HG03045 (cell line): ENCODE measurements at regions not wholly inside any gene's neighbourhood (a gene's known extent, or its start where the extent isn't known, plus 50 kb on each side); places are given as distances from the start of the nearest gene placed in this dataset.
A peak's percentile ranks its signal among the peaks of the same experiment; 100 is the strongest.
"Not testable (repeated sequence)": the region's sequence is repeated elsewhere in the genome, so short reads cannot be mapped to it uniquely, and the experiment has no call there.

Experiments
- ATAC-seq: cut with Tn5 transposase; IDR thresholded peaks from one replicate; pipeline ENCODE4 v1.9.1; 2021; ENCODE audit warnings: mild to moderate bottlenecking, moderate library complexity; ENCODE audit not compliant: unreplicated experiment

- no peak for ATAC-seq
These were observed 197.1 kb upstream of the HCN1 start for GRCh38 chr5:45893309-45893708.

- not testable (repeated sequence) for ATAC-seq
These were observed 194.4 kb upstream of the HCN1 start for GRCh38 chr5:45890441-45891080.

GRCh38 chr5:45862763-45863162 is 166.6 kb upstream of the HCN1 start:
- no peak for ATAC-seq

DNA sequence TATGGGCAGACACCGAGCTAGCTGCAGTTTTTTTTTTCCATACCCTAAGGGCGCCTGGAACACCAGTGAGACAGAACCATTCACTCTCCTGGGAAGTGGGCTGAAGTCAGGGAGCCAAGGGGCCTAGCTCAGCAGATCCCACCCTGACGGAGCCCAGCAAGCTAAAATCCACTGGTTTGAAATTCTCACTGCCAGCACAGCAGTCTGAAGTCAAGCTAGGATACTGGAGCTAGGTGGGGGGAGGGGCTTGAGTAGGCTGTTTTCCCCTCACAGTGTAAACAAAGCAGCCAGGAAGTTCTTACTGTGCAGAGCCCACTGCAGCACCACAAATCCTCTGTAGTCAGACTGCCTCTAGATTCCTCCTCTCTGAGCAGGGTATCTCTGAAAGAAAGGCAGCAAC is 151.7 kb upstream of the HCN1 start:
- no peak for ATAC-seq

DNA sequence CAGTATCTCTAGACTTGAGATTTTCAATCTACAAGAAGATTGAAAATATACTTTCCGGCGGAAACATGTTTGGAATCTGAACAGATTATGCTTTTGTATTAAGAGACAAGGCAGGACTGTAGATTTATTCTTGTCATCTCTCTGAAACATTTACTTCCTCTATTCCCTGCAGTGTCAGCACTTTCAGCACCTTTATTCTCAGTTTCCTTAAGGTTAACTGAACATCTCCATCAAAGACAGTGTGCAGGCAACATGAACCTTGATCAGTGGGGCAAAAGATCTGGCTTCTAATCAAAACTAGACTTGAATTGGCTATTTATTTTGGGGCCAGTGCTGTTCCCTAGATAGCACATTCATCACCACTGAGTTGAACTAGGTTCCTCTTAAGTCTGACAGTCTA is 129.9 kb upstream of the HCN1 start:
- no peak for ATAC-seq

GRCh38 chr5:45800331-45800730 is 104.2 kb upstream of the HCN1 start:
- ATAC-seq, result no peak

DNA sequence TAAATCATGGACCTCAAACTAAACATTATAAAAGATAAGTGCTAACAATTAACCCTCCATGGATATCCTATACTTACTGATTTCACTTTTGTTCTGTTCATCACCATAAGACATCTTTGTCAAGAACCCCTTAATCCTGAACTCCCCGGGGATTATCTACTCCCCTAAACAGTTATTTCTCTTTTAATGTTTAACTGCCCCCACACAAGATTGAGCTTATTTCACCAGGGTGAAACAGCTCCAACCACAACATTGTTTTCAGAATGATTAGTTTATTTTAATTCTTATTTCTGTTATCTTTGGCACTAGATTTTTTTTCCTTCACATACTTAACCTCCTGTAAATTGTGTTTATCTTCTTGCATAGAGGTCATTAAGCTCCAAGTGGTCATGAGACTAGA is 103.2 kb upstream of the HCN1 start:
- ATAC-seq, result no peak

DNA sequence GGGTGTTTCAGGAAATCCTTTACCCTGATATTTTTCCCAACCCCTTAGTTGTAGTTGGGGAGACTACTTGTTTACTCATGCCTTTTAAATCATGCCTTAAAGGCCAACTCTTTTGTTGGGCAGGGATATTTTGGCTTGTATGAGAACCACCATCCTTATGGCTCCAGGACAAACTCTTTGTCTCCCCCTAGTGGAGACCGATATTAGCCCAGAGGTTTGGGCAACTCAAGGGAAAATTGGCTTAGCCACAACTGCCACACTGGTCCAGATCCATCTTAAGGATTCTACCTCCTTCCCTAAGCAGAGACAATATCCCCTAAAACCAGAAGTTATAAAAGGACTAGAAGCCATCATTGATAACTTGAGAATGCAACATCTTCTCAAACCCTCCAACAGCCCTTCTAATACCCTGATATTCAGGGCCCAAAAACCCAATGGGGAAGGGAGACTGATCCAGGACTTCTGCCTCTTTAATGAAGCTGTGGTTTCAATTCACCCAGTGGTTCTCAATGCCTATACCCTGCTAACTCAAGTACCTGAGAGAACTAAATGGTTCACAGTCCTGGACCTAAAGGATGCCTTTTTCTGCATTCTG is 100.9 kb upstream of the HCN1 start:
- no peak for ATAC-seq

- no peak for ATAC-seq
These were observed 99.3 kb upstream of the HCN1 start for GRCh38 chr5:45795458-45795857.

- peak; percentile 76 for ATAC-seq
These were observed 97.7 kb upstream of the HCN1 start for GRCh38 chr5:45793638-45794532.

DNA sequence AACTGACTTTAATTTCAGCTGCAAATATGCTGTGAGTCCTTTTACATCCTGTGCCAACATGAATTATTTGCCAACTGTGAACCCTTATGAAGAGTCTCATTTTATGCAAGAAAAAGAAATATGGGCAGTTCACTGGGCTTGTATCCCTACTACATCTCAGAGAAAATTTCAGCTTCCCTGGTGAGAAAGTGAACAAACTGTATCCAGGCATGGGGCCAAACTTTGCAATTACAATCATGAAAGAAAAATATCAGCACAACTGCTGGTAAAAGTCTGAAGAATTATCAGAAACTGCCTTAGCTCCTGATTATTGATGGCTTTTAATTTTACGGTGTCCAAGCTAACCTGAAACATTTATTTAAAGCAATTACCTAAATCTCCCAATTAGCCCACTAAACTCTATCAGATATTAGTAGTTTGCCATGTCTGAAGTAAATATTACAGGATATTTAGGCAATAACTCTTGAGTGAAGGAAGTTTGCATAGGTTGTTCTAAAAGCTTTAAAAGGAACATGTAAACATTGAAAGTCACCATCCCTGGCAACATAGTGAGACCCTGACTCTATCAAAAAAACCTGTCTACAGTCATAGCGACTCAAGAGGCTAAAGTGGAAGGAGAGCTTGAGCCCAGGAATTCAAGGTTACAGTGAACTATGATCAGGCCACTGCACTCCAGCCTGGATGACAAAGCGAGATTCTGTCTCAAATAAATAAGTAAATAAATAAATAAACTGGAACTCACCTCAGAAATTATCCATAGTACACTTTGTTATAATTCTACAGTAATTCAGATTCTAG is 83.9 kb upstream of the HCN1 start:
- no peak for ATAC-seq

DNA sequence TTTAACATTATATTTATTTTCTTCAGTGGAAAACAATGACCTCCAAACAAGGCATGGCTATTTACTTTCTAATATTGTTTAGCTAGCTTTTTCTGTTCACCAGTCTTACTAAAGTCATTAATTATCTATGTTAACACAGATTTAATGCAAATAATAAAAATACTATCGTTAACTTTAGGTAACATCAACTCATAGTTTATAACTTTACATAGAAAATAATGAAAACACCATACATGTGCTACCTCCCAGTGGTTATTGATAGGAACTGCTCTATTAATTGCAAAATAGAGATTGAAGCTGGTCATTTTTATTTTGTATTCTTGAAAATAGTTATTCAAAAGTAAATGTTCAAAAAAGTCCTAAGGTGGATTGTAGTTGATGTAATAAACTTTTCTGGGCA is 78.3 kb upstream of the HCN1 start:
- ATAC-seq, result no peak

DNA sequence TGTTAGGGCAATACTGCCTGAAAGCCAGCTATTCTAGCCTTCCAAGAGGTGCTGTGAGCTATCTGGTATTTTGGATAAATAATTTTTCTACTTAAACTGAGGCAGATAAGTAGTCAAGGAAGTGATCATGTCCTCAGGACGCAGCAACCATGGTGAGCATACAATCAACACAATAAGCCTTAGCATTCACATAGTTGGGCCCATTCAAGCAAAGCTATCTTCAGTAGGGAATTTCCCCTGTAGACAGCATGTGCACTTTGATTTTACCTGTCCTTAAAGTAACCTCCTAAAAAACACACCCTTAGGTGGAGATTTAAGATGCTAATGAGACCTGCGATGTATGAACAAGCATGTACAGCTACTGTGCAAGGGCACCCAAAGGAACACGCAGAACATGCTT is 76.2 kb upstream of the HCN1 start:
- no peak for ATAC-seq

DNA sequence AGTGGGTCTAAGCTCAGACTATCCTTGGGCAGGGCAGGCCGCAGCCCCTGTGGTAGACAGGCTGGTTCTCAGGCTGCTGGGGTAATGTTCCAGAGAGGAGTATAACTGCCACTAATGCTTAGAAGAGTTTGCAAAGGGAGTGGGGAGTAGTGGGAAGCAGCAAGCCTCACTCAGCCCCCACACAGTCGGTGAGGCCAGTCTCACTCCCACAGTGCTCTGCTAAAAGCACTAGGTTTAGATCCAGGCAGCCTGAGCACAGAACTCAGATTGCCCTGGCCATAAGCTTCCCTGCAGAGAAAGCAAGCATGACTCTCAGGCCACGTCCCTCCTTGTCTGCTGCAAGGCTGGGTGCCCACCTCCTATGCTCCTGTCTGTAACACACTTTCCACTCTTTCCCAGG is 69.4 kb upstream of the HCN1 start:
- ATAC-seq, result no peak

- ATAC-seq, result no peak
These were observed 54.4 kb upstream of the HCN1 start for GRCh38 chr5:45750574-45750973.

GRCh38 chr5:45748511-45748910 is 52.3 kb upstream of the HCN1 start:
- not testable (repeated sequence) for ATAC-seq
